ENCODE measurements at regions not wholly inside any gene's neighbourhood (a gene's known extent, or its start where the extent isn't known, plus 50 kb on each side); places are given as distances from the start of the nearest gene placed in this dataset.
"Not testable (repeated sequence)": the region's sequence is repeated elsewhere in the genome, so short reads cannot be mapped to it uniquely, and the experiment has no call there.

GRCh38 chr4:123657606-123658005 is 261.0 kb downstream of the SPRY1 start:
- not testable (repeated sequence) for TF ChIP-seq SP1 (IDR thresholded peaks at IDR 0.05); ELF4 (IDR thresholded peaks at IDR 0.05); FOXA1 (IDR thresholded peaks at IDR 0.05); TARDBP (IDR thresholded peaks at IDR 0.05); FOXK2 (IDR thresholded peaks at IDR 0.05); L3MBTL2 (conservative IDR thresholded peaks at IDR 0.05); LEF1 (IDR thresholded peaks at IDR 0.05; ENCODE audit: borderline replicate concordance); FOXM1 (IDR thresholded peaks at IDR 0.05; ENCODE audit: borderline replicate concordance); BHLHE40 (IDR thresholded peaks at IDR 0.05; ENCODE audit: borderline replicate concordance); ZNF384 (IDR thresholded peaks at IDR 0.05); HDGF (IDR thresholded peaks at IDR 0.05; ENCODE audit: borderline replicate concordance); ARNT (IDR thresholded peaks at IDR 0.05); NFRKB (IDR thresholded peaks at IDR 0.05); SUZ12 (IDR thresholded peaks at IDR 0.05)
